SK-N-SH treated with all-trans-retinoic acid at 6 μM for 48 hours (cell line): ENCODE measurements at regions not wholly inside any gene's neighbourhood (a gene's known extent, or its start where the extent isn't known, plus 50 kb on each side); places are given as distances from the start of the nearest gene placed in this dataset.

Experiments
- ESRRG ChIP-seq: fragments of 250-450 bp; sonication (Bioruptor Pico); IDR thresholded peaks from 2 replicates; pipeline ENCODE4 v1.6.1; 2021; ENCODE audit warnings: mild to moderate bottlenecking
- RARB ChIP-seq: fragments of 250-450 bp; sonication (Bioruptor Pico); IDR thresholded peaks from 2 replicates; pipeline ENCODE4 v1.8.0; 2021; ENCODE audit warnings: mild to moderate bottlenecking, moderate library complexity
- ZFP30 ChIP-seq: fragments of 450-650 bp; formaldehyde crosslinking; IDR thresholded peaks from 2 replicates; pipeline ENCODE4 v1.5.0; 2022; ENCODE audit warnings: mild to moderate bottlenecking, moderate library complexity
- ZNF8 ChIP-seq: fragments of 450-650 bp; formaldehyde crosslinking; IDR thresholded peaks from 2 replicates; pipeline ENCODE4 v1.5.0; 2020; ENCODE audit warnings: mild to moderate bottlenecking, moderate library complexity

DNA sequence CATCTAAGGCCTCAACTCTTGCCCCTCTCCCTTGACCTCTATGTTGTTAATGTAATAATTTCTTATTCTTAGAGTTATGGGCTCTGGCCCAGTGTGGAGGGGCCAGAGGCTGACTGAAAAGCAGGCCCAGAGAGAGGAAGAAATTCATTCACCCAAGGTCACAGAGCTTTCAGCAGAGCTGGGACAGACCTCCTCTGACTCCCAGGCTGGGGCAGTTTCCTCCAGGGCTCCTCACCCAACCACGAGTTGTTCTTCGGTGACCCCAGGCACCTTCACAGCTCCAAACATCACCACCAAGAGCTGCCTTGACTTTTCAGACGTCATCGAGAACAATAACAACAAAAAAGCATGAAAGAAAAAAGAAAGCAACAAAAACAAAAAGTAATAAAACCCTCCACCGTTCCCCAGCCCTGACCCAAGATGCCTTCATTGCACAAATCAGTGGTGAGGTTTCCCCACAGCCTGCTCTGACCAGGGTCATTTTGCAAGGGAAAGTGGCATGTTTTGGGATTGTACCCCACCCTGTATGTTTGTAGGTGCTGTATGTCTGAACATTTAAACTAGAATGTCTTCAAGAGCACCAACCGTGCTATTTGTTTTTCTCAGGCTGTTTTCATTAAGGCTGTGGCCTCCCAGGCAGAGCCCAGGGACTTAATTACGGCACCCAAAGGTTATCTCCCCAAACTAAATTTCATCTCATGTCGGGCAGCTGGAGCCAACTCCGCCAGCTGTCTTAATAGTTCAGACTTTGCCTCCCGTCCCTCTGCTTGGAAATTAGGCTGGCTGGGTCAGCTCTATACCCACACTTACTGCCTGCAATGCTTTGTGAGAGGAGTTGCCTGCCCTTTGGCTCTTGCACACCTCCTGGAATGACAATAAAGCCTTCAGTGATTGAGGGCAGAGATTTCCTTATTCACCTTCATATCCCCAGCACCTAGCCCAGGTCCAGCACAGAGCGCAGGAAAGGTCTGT, 173.8 kb downstream of the RPLP1 start:
- no peak for TF ChIP-seq ZFP30
- no peak for TF ChIP-seq ESRRG (CRISPR knock-in tag)
- TF ChIP-seq ZNF8 (CRISPR knock-in tag), result no peak
- no peak for TF ChIP-seq RARB (CRISPR knock-in tag)
